ENCODE measurements at regions not wholly inside any gene's neighbourhood (a gene's known extent, or its start where the extent isn't known, plus 50 kb on each side); places are given as distances from the start of the nearest gene placed in this dataset.

DNA sequence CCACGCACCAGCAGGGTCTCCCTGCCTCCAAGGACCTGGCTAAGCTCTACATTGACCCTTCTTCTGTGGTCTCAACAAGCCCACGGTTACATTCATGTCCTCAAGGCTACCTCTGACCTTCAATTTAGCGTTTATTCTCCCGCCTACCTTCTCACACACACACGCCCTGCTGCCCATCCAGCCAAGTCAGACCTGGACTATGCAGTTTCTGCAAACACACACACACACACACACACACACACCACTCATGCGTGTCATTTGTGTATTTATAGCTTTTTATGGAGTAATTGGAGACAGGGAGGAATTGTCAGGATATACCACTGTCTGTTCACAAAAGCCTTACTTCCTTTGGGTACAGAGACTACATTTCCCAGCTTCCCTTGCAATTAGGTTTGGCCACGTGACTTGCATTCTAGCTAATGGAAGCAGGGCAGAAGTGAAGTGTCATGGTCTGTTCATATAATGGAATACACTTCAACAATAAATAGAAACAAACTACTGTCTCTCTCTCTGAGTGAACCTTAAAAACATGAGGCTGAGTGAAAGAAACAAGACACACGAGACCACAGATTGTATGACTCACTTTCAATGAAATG, 53.8 kb upstream of the CPXM2 start:
- Histone ChIP-seq H2BK20ac (ENCODE audit: low read depth, low read length) (no peak overlapping the region), H3K9ac (ENCODE audit: low read depth, low read length) (no peak overlapping the region), H3K9me3 (ENCODE audit: control insufficient read depth, insufficient read depth, low read length) (peaks cover 29% of the 10 kb centered on the region), H3K9me1 (ENCODE audit: insufficient read depth, low read length) (no peaks in the 10 kb centered on the region), H4K8ac (ENCODE audit: low read depth in 2 of 2, low read length in 2 of 2) (no peak overlapping the region), H3K27me3 (ENCODE audit: control insufficient read depth, insufficient read depth, low read length) (no peaks in the 10 kb centered on the region), H3K4me3 (ENCODE audit: insufficient read depth, low read depth, low read length) (no peak overlapping the region), H2BK15ac (ENCODE audit: low read depth, low read length) (no peak overlapping the region), H2AK9ac (replicated peaks; ENCODE audit: low read depth, low read length, poor library complexity) (no peak overlapping the region), H3K14ac (replicated peaks; ENCODE audit: low read depth, low read length) (no peak overlapping the region), H2AK5ac (ENCODE audit: low read depth, low read length) (no peak overlapping the region), H4K5ac (ENCODE audit: low read depth, low read length) (no peak overlapping the region), H3K27ac (ENCODE audit: insufficient read depth, low read length) (no peak overlapping the region), H3K4me2 (ENCODE audit: low read depth, low read length) (no peak overlapping the region), H3K79me1 (ENCODE audit: low read depth in 1 of 2, low read length in 2 of 2) (no peaks in the 10 kb centered on the region), H4K20me1 (ENCODE audit: insufficient read depth, low read length) (no peaks in the 10 kb centered on the region), H3K4ac (ENCODE audit: low read depth, low read length) (no peak overlapping the region), H2AFZ (replicated peaks; ENCODE audit: low read length, poor library complexity) (no peak overlapping the region), H3K4me1 (ENCODE audit: control insufficient read depth, insufficient read depth, low read length) (no peaks in the 10 kb centered on the region), H2BK120ac (ENCODE audit: low read depth, low read length) (no peak overlapping the region), H3K18ac (ENCODE audit: low read depth, low read length) (no peak overlapping the region), H3K56ac (ENCODE audit: extremely low read depth, insufficient read depth, low read length) (no peak overlapping the region), H3K36me3 (ENCODE audit: control insufficient read depth, insufficient read depth, low read length) (no peaks in the 10 kb centered on the region), H3K23ac (ENCODE audit: low read depth, low read length) (no peak overlapping the region), H2BK5ac (ENCODE audit: low read depth, low read length, poor library complexity, severe bottlenecking) (no peak overlapping the region), H4K91ac (ENCODE audit: insufficient read depth, low read depth, low read length) (no peak overlapping the region)
- ATAC-seq (ENCODE audit: low read depth) (no peak), DNase-seq (peak; percentile 2)
- POLR2A ChIA-PET (ENCODE audit: unreplicated experiment), result no interaction called here
- TF ChIP-seq FOS (IDR thresholded peaks at IDR 0.05; ENCODE audit: low read depth, low read length), result no peak
- no peak for TF ChIP-seq MAZ (IDR thresholded peaks at IDR 0.05; ENCODE audit: borderline replicate concordance, low read depth, low read length)
- TF ChIP-seq, protein P1, sequence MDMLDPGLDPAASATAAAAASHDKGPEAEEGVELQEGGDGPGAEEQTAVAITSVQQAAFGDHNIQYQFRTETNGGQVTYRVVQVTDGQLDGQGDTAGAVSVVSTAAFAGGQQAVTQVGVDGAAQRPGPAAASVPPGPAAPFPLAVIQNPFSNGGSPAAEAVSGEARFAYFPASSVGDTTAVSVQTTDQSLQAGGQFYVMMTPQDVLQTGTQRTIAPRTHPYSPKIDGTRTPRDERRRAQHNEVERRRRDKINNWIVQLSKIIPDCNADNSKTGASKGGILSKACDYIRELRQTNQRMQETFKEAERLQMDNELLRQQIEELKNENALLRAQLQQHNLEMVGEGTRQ (IDR thresholded peaks at IDR 0.05; ENCODE audit: low read depth, low read length), result peak; percentile 50; the same call in 1 of the 2 replicates
- no peak for TF ChIP-seq RCOR1 (IDR thresholded peaks at IDR 0.05; ENCODE audit: insufficient replicate concordance, low read length)
- TF ChIP-seq, protein P2, sequence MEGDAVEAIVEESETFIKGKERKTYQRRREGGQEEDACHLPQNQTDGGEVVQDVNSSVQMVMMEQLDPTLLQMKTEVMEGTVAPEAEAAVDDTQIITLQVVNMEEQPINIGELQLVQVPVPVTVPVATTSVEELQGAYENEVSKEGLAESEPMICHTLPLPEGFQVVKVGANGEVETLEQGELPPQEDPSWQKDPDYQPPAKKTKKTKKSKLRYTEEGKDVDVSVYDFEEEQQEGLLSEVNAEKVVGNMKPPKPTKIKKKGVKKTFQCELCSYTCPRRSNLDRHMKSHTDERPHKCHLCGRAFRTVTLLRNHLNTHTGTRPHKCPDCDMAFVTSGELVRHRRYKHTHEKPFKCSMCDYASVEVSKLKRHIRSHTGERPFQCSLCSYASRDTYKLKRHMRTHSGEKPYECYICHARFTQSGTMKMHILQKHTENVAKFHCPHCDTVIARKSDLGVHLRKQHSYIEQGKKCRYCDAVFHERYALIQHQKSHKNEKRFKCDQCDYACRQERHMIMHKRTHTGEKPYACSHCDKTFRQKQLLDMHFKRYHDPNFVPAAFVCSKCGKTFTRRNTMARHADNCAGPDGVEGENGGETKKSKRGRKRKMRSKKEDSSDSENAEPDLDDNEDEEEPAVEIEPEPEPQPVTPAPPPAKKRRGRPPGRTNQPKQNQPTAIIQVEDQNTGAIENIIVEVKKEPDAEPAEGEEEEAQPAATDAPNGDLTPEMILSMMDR (conservative IDR thresholded peaks at IDR 0.05; ENCODE audit: low read depth, low read length), result no peak
- in situ Hi-C loops (cut with MboI; ENCODE audit: low sequenced_read_pairs) (no loop called here), intact Hi-C loops (cut with micrococcal nuclease) (no loop called here), dilution Hi-C loops (cut with HindIII; ENCODE audit: low sequenced_read_pairs, unreplicated experiment) (no loop called here)
- 57% methylated on average over 1 of the region's 8 CpGs; no CpG with 5 or more reads in 1 of the 2 experiments for WGBS, 2 experiments (ENCODE audit: extremely low coverage in 2 of 2, insufficient read length in 1 of 2)
- CTCF ChIA-PET, result interaction anchor here (0.6 kb wide), 1 partner anchor 1479 kb away, joined by 3 read pairs; no protein-coding TSS in a partner anchor
- no TSS peak for BruUV-seq (replicated peaks)
